GM23338 (cell line): ENCODE measurements at regions not wholly inside any gene's neighbourhood (a gene's known extent, or its start where the extent isn't known, plus 50 kb on each side); places are given as distances from the start of the nearest gene placed in this dataset.

ENCODE experiments used
- ATAC-seq: fragments of 200-7000 bp; cut with Tn5 transposase; 3 replicates; pipeline ENCODE4 v1.9.1; 2020
- DNase-seq: peaks from one replicate; pipeline ENCODE4 v3.0.0-alpha.2; 2015; ENCODE audit warnings: low spot score
- H2AFZ ChIP-seq: fragments of 200-600 bp; sonication (generic); 2 replicates; pipeline ENCODE4 v1.8.0; 2016; ENCODE audit warnings: antibody characterized with exemption, mild to moderate bottlenecking, moderate library complexity
- H3F3A ChIP-seq: fragments of 200-600 bp; sonication (generic); replicated peaks from 2 replicates; pipeline ENCODE4 v1.8.0; 2017; ENCODE audit warnings: antibody characterized with exemption, mixed run types, low read depth
- H3K27ac ChIP-seq: fragments of 200-600 bp; sonication (generic); 2 replicates; pipeline ENCODE4 v1.6.1; 2016; ENCODE audit warnings: low read depth
- H3K27me3 ChIP-seq: fragments of 200-600 bp; sonication (generic); 2 replicates; pipeline ENCODE4 v1.8.0; 2016; ENCODE audit warnings: mild to moderate bottlenecking, mixed run types, moderate library complexity; ENCODE audit not compliant: insufficient read depth
- H3K36me3 ChIP-seq: fragments of 200-600 bp; sonication (generic); 2 replicates; pipeline ENCODE4 v1.8.0; 2016; ENCODE audit warnings: mild to moderate bottlenecking; ENCODE audit not compliant: insufficient read depth
- H3K4me1 ChIP-seq: fragments of 200-600 bp; sonication (generic); 2 replicates; pipeline ENCODE4 v1.8.0; 2016; ENCODE audit warnings: mild to moderate bottlenecking, moderate library complexity; ENCODE audit not compliant: insufficient read depth
- H3K4me2 ChIP-seq: fragments of 200-600 bp; sonication (generic); 2 replicates; pipeline ENCODE4 v1.7.1; 2017; ENCODE audit warnings: mixed run types
- H3K4me3 ChIP-seq: fragments of 200-600 bp; sonication (generic); 2 replicates; pipeline ENCODE4 v1.6.1; 2016; ENCODE audit warnings: mixed run types
- H3K79me2 ChIP-seq: fragments of 200-600 bp; sonication (generic); replicated peaks from 2 replicates; pipeline ENCODE4 v1.8.0; 2017; ENCODE audit warnings: mild to moderate bottlenecking; ENCODE audit not compliant: insufficient read depth
- H3K9me2 ChIP-seq: fragments of 200-600 bp; sonication (generic); 2 replicates; pipeline ENCODE4 v1.8.0; 2017; ENCODE audit not compliant: insufficient read depth
- H4K20me1 ChIP-seq: fragments of 200-600 bp; sonication (generic); replicated peaks from 2 replicates; pipeline ENCODE4 v1.8.0; 2017; ENCODE audit warnings: mild to moderate bottlenecking; ENCODE audit not compliant: insufficient read depth
- H3K27ac Mint-ChIP-seq: 2 replicates; pipeline ENCODE4 v1.8.0; 2020; ENCODE audit warnings: inconsistent platforms, mild to moderate bottlenecking, moderate library complexity, mixed read lengths
- H3K27me3 Mint-ChIP-seq: 3 replicates; pipeline ENCODE4 v1.8.0; 2022; ENCODE audit warnings: low read depth, mild to moderate bottlenecking, moderate library complexity, mixed read lengths, inconsistent platforms; ENCODE audit not compliant: insufficient read depth, poor library complexity
- H3K36me3 Mint-ChIP-seq: 3 replicates; pipeline ENCODE4 v1.8.0; 2021; ENCODE audit warnings: low read depth, mild to moderate bottlenecking, inconsistent platforms, moderate library complexity, mixed read lengths
- H3K4me1 Mint-ChIP-seq: 3 replicates; pipeline ENCODE4 v1.8.0; 2020; ENCODE audit warnings: mild to moderate bottlenecking, inconsistent platforms, mixed read lengths
- H3K4me3 Mint-ChIP-seq: 3 replicates; pipeline ENCODE4 v1.8.0; 2021; ENCODE audit warnings: moderate library complexity, mild to moderate bottlenecking, inconsistent platforms, mixed read lengths
- H3K9me3 Mint-ChIP-seq: 3 replicates; pipeline ENCODE4 v1.8.0; 2020; ENCODE audit warnings: moderate library complexity, mild to moderate bottlenecking, inconsistent platforms, mixed read lengths
- ETS1 ChIP-seq: IDR thresholded peaks from 2 replicates; pipeline ENCODE4 v1.6.1; 2016; ENCODE audit warnings: antibody characterized with exemption
- EZH2 ChIP-seq: fragments of 200-600 bp; sonication (generic); IDR thresholded peaks from one replicate; pipeline ENCODE4 v1.8.0; 2017; ENCODE audit warnings: antibody characterized with exemption, mild to moderate bottlenecking, low read depth; ENCODE audit not compliant: unreplicated experiment
- EZH2phosphoT487 ChIP-seq: fragments of 200-600 bp; sonication (generic); IDR thresholded peaks from one replicate; pipeline ENCODE4 v1.8.1; 2018; ENCODE audit warnings: antibody characterized with exemption; ENCODE audit not compliant: unreplicated experiment
- JUNB ChIP-seq: IDR thresholded peaks from one replicate; pipeline ENCODE4 v1.6.1; 2016; ENCODE audit warnings: antibody characterized with exemption; ENCODE audit not compliant: unreplicated experiment
- POLR2AphosphoS5 ChIP-seq: IDR thresholded peaks from 2 replicates; pipeline ENCODE4 v1.6.1; 2016; ENCODE audit warnings: antibody characterized with exemption, low read depth
- STAT1 ChIP-seq: IDR thresholded peaks from one replicate; pipeline ENCODE4 v1.6.1; 2016; ENCODE audit warnings: antibody characterized with exemption; ENCODE audit not compliant: unreplicated experiment
- ZNF114 ChIP-seq: fragments of 250-450 bp; sonication (Bioruptor Pico); IDR thresholded peaks from 2 replicates; pipeline ENCODE4 v1.5.0; 2020; ENCODE audit warnings: mild to moderate bottlenecking, moderate library complexity
- ZNF462 ChIP-seq: fragments of 250-450 bp; sonication (Bioruptor Pico); IDR thresholded peaks from 2 replicates; pipeline ENCODE4 v1.5.0; 2020; ENCODE audit warnings: mild to moderate bottlenecking, moderate library complexity

- Histone ChIP-seq H3K9me2 (no peaks in the 10 kb centered on the region), H3K4me2 (no peak overlapping the region), H3F3A (no peaks in the 10 kb centered on the region), H3K4me3 (no peak overlapping the region), H3K79me2 (no peaks in the 10 kb centered on the region), H3K36me3 (no peaks in the 10 kb centered on the region), H3K27me3 (no peaks in the 10 kb centered on the region), H3K4me1 (peaks cover 4% of the 10 kb centered on the region; the same call in 1 of the 2 replicates), H3K27ac (no peak overlapping the region), H4K20me1 (no peaks in the 10 kb centered on the region), H2AFZ (no peak overlapping the region; the same call in 1 of the 2 replicates)
- TF ChIP-seq ZNF462: no peak
- TF ChIP-seq ZNF114: no peak
- TF ChIP-seq ETS1: no peak
- TF ChIP-seq EZH2phosphoT487: no peak
- no peak for TF ChIP-seq STAT1
- TF ChIP-seq JUNB: no peak
- no peak for TF ChIP-seq POLR2AphosphoS5
- no peak for TF ChIP-seq EZH2
- no peak overlapping the region for H3K27ac Mint-ChIP-seq
- ATAC-seq: no peak
- H3K36me3 Mint-ChIP-seq: no peaks in the 10 kb centered on the region
- H3K9me3 Mint-ChIP-seq: no peaks in the 10 kb centered on the region
- H3K27me3 Mint-ChIP-seq: no peaks in the 10 kb centered on the region
- DNase-seq: no peak
- no peak overlapping the region for H3K4me3 Mint-ChIP-seq
- H3K4me1 Mint-ChIP-seq: peaks cover 19% of the 10 kb centered on the region; the same call in 2 of the 3 replicates
Observed at GRCh38 chr11:90798769-90799168, 575.9 kb upstream of the CHORDC1 start.
